Stimulated activated effector memory CD8-positive, alpha-beta T cell treated with anti-CD3 and anti-CD28 coated beads, Interleukin-12 subunit alpha, Interleukin-12 subunit beta, amount 100 ng/mL, for 72 hours (primary cell): ENCODE measurements at regions not wholly inside any gene's neighbourhood (a gene's known extent, or its start where the extent isn't known, plus 50 kb on each side); places are given as distances from the start of the nearest gene placed in this dataset.

ENCODE experiments used
- ATAC-seq: fragments of 150-1000 bp; cut with Tn5 transposase; 2 replicates; pipeline ENCODE4 v1.10.0; 2021
- DNase-seq, 2 donors: peaks; one replicate each; pipeline ENCODE4 v3.0.0; 2021 to 2022; ENCODE audit warnings: low spot score in 2 of 2
- H3K27ac Mint-ChIP-seq: one replicate; pipeline ENCODE4 v1.8.0; 2022; ENCODE audit warnings: mild to moderate bottlenecking, mixed read lengths
- H3K36me3 Mint-ChIP-seq: one replicate; pipeline ENCODE4 v1.8.0; 2022; ENCODE audit warnings: mild to moderate bottlenecking, mixed read lengths
- H3K4me1 Mint-ChIP-seq: one replicate; pipeline ENCODE4 v1.8.0; 2022; ENCODE audit warnings: mixed read lengths
- H3K4me3 Mint-ChIP-seq: one replicate; pipeline ENCODE4 v1.8.0; 2022; ENCODE audit warnings: mild to moderate bottlenecking, mixed read lengths
- H3K9me3 Mint-ChIP-seq: one replicate; pipeline ENCODE4 v1.8.0; 2022; ENCODE audit warnings: mixed read lengths

DNA sequence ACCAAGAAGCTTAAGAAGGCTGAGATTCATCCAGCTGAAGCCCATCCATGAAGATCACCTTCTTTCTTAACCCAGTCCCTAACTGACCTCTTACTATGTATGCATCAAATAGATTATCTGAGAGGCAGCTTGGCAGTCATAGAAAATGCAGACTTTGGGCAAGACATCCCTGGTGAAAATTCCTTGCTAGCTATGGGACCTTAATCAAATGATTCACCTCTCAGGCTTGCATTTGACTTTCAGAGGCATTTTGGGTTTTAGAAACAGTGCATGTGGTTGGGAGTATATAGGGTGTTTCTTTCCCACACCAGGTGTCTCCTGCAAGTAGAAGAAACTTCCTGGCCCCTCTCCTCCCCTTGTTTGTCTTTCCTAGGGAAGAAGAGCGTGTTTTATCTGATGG is 188.5 kb upstream of the ISX start:
- peaks cover 2% of the 10 kb centered on the region for H3K9me3 Mint-ChIP-seq
- H3K36me3 Mint-ChIP-seq: no peaks in the 10 kb centered on the region
- no peaks in the 10 kb centered on the region for H3K4me1 Mint-ChIP-seq
- ATAC-seq (no peak), DNase-seq (no peak)
- no peak overlapping the region for H3K27ac Mint-ChIP-seq
- no peak overlapping the region for H3K4me3 Mint-ChIP-seq

DNA sequence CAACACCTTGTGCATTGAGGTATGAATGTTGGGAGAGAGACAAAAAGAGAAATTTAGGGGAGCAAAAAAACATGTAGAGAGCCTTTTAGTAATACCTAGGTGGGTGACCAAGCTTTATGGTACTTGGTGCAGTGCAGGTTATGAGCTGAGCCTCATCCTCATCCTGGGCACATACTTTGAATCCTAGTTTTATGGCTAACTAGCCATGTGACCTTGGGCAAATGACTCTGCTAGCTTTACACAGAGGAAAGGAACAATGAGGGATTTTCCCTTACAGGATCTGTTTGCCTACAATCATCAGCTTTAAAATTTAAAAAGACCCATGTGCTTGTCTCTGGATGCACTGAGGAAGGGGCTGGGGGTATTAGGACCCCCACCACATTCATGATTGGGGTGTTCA is 187.8 kb upstream of the ISX start:
- Mint-ChIP-seq H3K9me3 (no peaks in the 10 kb centered on the region), H3K4me3 (no peak overlapping the region), H3K4me1 (no peaks in the 10 kb centered on the region), H3K27ac (no peak overlapping the region), H3K36me3 (no peaks in the 10 kb centered on the region)
- no peak for DNase-seq
- ATAC-seq: no peak

DNA sequence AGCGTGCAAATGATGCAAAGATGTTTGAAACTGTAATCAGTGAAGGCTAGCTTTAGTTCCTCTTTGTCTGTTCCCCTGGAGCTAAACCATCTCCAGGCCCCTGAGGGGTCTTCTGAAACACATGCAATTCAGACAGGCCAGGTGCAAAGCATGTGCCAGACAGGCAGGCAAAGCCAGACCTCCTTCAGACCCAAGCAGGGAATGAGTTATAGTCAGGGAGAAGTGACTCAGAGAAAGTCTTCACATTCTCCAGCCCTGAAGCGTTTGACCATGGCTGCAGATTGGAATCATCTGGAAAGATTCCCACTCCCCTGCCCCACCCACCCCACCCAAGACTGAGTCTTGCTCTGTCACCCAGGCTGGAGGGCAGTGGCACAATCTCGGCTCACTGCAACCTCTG is 187.0 kb upstream of the ISX start:
- no peaks in the 10 kb centered on the region for H3K36me3 Mint-ChIP-seq
- no peak overlapping the region for H3K4me3 Mint-ChIP-seq
- no peaks in the 10 kb centered on the region for H3K4me1 Mint-ChIP-seq
- H3K9me3 Mint-ChIP-seq: no peaks in the 10 kb centered on the region
- ATAC-seq (no peak), DNase-seq (no peak)
- no peak overlapping the region for H3K27ac Mint-ChIP-seq

DNA sequence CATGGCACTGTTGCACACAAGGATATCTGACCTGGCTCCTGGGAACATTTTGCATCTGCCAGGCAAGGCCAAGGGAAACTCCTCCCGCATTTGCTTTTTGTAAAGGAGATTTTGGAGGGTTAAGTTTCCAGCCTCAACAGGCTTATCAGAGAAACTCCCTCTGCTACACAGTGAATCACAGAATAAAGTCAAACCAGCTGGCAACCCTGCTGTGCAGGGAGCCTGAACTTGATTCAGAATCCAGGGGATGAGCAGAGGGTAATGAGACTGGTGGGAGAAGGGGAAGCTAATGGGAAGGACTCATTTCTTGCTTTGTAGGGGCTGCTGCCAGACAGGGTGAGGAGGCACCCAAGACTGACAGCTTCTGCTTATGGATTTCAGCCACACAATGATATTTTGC is 185.3 kb upstream of the ISX start:
- Mint-ChIP-seq H3K36me3 (no peaks in the 10 kb centered on the region), H3K9me3 (no peaks in the 10 kb centered on the region), H3K4me3 (no peak overlapping the region), H3K4me1 (no peaks in the 10 kb centered on the region), H3K27ac (no peak overlapping the region)
- DNase-seq (no peak), ATAC-seq (no peak)

DNA sequence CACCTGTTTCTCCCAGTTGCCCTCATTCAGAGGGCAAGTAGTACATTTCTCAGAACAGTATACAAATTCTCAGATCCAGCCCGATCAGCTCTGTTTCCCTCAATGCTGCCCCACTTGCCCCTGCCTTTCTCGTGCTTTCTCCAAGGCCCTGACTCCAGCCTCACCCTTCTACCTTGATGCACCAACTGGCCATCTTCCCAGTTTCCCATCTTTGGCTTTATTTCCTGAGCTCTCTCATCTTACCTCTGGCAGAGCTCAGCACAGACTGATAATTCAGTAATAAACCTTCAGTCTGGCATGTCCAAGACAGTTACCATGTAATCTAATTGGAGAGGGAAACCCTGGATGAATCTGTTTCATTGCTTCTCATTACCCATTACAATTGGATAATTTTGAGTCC is 184.5 kb upstream of the ISX start:
- Mint-ChIP-seq H3K4me3 (no peak overlapping the region), H3K9me3 (no peaks in the 10 kb centered on the region), H3K36me3 (no peaks in the 10 kb centered on the region), H3K4me1 (no peaks in the 10 kb centered on the region), H3K27ac (no peak overlapping the region)
- DNase-seq (no peak), ATAC-seq (no peak)

DNA sequence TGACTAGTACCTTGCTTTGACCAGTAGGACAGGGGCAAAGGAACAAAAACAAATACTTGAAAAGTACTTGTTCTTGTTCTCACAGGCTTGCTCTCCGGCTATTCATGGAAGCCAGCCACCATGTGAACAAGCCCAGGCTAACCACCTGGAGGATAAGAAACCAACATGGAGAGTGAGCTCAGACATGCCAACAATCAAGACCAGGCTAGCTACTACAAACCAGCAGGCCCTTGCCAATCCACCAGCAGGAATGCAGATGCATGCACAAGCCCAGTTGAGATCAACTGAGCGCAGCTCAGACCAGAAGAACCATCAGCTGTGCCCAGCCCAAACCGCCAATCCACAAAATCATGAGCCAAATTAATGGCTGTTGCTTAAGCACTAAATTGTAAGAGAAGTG is 180.1 kb upstream of the ISX start:
- DNase-seq: no peak
- Mint-ChIP-seq H3K36me3 (no peaks in the 10 kb centered on the region), H3K4me1 (no peaks in the 10 kb centered on the region), H3K4me3 (no peak overlapping the region), H3K27ac (no peak overlapping the region), H3K9me3 (peaks cover 4% of the 10 kb centered on the region)
- ATAC-seq: no peak

DNA sequence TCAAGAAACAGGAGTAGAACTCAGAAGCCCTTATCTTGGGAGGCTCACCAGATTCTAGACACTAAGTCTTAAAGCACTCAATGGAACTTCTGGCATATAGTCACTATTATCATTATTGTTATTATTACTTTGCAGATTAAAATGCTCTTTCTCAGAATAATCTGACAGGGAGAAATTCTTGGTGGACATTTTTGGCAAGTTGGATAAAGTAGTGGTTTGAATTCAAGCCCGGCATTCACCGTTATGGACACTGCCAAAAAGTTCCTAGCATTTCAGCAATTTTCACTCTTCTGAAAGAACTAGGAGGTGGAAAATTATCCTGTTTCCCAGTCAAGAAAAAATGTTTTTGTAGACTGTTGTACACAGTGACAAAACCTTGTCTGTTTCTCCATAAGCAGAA is 179.6 kb upstream of the ISX start:
- ATAC-seq: no peak

DNA sequence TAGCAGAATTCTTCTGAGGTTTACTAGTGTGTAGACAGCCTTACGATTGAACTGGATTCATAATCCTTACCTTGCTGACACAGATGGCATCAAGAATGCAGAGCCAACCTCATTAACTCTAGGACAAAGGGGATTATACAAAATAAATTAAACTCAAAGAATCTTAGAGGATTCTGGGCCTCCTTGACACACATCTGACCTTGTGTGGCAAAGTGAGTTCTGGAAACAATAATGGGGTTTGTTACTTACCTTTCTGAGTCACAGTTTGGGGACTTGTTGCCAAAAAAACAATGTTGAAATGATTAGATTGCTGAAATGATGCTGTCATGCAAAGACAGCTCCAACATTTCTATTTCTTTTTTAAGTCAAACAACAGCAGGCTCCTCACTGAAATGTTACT is 179.1 kb upstream of the ISX start:
- no peaks in the 10 kb centered on the region for H3K4me1 Mint-ChIP-seq
- ATAC-seq (no peak), DNase-seq (no peak)
- no peak overlapping the region for H3K27ac Mint-ChIP-seq
- H3K4me3 Mint-ChIP-seq: no peak overlapping the region
- peaks cover 6% of the 10 kb centered on the region for H3K9me3 Mint-ChIP-seq
- no peaks in the 10 kb centered on the region for H3K36me3 Mint-ChIP-seq

More for the DNA sequence above, 179.6 kb upstream of the ISX start:
- DNase-seq: no peak
- no peaks in the 10 kb centered on the region for H3K4me1 Mint-ChIP-seq
- H3K36me3 Mint-ChIP-seq: no peaks in the 10 kb centered on the region
- H3K9me3 Mint-ChIP-seq: peaks cover 6% of the 10 kb centered on the region
- no peak overlapping the region for H3K4me3 Mint-ChIP-seq
- no peak overlapping the region for H3K27ac Mint-ChIP-seq

DNA sequence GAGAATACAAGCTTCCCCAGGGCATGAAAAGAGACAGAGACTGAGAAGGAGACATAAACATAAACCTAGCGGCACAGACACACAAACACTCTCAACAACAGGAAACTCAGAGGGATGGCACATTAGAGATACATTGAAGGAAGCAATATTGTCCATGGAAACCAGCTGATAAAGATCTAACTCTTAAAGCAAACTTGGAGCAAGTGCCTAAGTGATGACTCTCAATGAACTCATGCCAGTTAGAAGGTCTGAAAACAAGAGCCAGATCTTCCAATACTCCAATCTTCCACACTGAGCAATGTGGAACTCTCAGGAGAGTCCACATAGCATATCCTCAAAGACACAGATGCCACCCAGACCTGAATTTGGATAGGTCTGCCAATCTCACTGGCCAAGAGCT is 168.8 kb upstream of the ISX start:
- Mint-ChIP-seq H3K4me1 (no peaks in the 10 kb centered on the region), H3K4me3 (no peak overlapping the region), H3K36me3 (no peaks in the 10 kb centered on the region), H3K27ac (no peak overlapping the region), H3K9me3 (no peaks in the 10 kb centered on the region)
- DNase-seq (no peak), ATAC-seq (no peak)

DNA sequence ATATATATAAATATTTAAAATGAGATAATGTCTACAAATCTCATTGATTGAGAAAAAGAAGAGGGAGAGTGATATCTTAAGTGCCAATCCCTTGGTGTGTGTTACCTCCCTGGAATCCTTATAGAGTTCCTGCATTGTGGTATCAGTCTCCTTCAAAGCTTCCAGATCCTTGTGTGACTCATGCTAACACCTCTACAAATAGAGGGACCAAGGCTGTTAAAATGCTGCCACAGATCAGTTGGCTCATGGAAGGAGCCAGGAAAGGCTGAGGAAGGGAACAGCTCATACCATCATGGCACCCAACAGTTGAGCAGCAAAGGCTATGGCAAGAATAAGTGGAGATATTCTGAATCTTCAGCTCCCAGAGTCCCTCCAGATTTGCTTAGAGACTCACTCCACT is 163.6 kb upstream of the ISX start:
- no peak for ATAC-seq
- Mint-ChIP-seq H3K9me3 (no peaks in the 10 kb centered on the region), H3K4me1 (no peaks in the 10 kb centered on the region), H3K27ac (no peak overlapping the region), H3K4me3 (no peak overlapping the region), H3K36me3 (no peaks in the 10 kb centered on the region)
- DNase-seq: no peak

DNA sequence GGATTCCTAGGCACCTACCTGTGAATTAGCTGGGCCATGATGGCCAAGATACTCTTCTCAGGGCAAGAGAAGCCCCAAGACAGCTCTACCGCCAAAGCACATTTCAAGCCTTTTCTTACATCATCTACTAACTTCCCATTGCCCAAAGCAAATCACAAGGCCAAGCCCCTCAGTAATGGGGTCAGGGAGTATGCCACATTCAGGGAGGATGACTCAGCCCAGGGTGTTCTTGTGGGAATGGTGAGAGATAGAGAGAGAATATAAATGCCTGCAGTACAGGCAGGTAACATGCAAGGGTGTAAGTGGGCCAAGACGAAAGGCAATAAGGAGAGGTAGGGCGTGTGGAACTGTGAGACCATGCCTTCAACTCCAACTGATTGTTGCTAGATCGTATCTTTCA is 162.5 kb upstream of the ISX start:
- H3K4me1 Mint-ChIP-seq: no peaks in the 10 kb centered on the region
- ATAC-seq (no peak), DNase-seq (no peak)
- H3K9me3 Mint-ChIP-seq: no peaks in the 10 kb centered on the region
- H3K4me3 Mint-ChIP-seq: no peak overlapping the region
- H3K27ac Mint-ChIP-seq: no peak overlapping the region
- H3K36me3 Mint-ChIP-seq: no peaks in the 10 kb centered on the region

DNA sequence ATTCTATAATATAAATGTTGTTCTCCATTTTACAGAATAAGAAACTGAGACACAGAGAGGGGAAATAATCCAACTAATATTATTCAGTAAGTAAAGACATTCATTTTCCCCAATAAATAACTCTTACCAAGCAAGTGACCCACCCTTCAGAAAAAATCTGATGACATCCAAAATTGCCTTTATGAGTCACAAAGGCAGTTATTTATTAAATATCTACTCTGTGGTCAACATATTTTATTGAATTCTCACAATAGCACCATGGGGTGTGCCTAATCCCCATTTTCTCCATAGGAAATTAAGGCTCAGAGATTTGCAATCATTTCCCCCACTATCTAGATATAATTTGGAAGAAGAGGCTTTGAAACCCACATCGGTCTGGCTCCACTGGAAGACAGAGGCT is 161.5 kb upstream of the ISX start:
- ATAC-seq (no peak), DNase-seq (no peak)
- Mint-ChIP-seq H3K9me3 (no peaks in the 10 kb centered on the region), H3K36me3 (no peaks in the 10 kb centered on the region), H3K4me3 (no peak overlapping the region), H3K4me1 (no peaks in the 10 kb centered on the region), H3K27ac (no peak overlapping the region)

DNA sequence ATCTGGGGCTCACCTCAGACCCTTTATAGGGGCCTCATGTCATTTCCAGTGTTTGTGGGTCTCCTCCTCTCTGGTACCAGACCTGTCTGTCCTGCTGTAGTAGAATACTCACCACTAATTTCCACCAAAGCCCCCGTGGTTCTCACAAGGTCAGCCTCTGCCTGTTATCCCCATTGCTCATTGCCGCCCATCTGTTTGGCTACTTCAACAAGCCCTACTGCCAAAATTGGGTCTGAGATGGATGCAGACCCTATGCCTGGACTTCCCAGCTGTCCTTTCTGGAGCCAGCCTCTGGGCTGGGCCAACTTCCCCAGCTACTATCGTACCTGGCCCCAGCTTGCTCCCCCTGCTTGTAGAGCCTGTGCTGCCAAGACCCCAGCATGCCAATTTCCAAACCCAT is 152.1 kb upstream of the ISX start:
- Mint-ChIP-seq H3K4me1 (no peaks in the 10 kb centered on the region), H3K9me3 (no peaks in the 10 kb centered on the region), H3K4me3 (no peak overlapping the region), H3K36me3 (no peaks in the 10 kb centered on the region), H3K27ac (no peak overlapping the region)
- no peak for DNase-seq
- ATAC-seq: no peak

DNA sequence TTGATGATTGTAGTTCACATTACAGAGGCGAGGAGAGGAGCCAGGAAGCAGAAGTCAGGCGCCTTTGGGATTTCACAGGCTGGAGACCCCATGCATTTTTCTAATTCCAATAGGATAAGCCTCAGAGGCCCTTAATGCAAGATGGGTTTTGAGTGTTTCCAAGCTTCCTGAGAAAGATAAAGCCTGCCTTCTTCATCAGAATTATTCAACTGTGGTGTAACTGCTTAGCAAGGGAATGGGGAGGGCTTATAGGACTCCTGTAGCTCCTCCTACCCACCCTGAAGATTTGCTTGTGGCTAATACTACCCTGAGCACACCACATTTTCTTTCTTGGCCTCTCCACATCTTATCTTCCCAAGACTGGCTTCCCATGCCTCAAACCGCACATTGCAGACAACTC is 151.1 kb upstream of the ISX start:
- H3K4me1 Mint-ChIP-seq: no peaks in the 10 kb centered on the region
- ATAC-seq (no peak), DNase-seq (no peak)
- H3K9me3 Mint-ChIP-seq: no peaks in the 10 kb centered on the region
- H3K36me3 Mint-ChIP-seq: no peaks in the 10 kb centered on the region
- no peak overlapping the region for H3K27ac Mint-ChIP-seq
- H3K4me3 Mint-ChIP-seq: no peak overlapping the region

DNA sequence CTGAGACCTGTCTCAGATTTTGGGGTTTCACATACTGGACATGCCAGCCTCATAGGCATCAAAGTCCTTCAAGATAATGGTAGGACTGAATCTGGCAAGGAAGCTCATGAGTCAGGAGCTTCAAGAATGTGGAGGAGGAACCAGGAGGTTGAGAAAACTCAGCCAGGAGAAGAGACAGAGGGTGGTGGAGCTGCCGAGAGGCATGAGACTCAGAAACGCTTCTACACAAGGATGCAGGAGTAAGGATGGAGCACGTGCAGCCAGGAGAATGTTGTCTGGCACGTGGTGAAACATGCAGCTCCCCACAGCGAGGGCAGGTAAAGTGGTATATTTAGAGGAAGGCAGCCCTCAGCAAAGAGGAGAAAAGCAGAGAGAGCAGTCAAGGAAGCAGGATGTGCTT is 148.7 kb upstream of the ISX start:
- H3K9me3 Mint-ChIP-seq: no peaks in the 10 kb centered on the region
- DNase-seq (no peak), ATAC-seq (no peak)
- H3K36me3 Mint-ChIP-seq: no peaks in the 10 kb centered on the region
- no peaks in the 10 kb centered on the region for H3K4me1 Mint-ChIP-seq
- H3K27ac Mint-ChIP-seq: no peak overlapping the region
- H3K4me3 Mint-ChIP-seq: no peak overlapping the region

DNA sequence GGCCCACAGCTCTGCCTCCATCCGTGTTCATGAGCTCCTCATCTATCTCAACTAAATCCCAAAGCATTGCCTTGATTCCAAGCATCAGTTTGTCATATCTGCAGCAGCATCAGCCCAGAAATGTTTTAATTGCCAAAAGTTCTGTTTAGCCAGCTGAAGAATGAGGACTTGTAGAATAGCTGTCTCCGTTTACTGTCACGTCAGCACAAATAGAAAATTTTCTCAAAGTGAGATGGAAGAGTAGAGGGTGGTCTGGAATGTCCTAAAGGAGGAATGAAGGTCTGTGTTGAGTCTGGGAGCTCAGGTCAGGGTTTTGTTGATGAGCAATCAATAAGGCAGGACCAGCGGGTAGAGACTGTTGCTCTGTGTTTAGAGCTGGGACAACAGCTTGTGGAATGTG is 134.9 kb upstream of the ISX start:
- H3K9me3 Mint-ChIP-seq: peaks cover 2% of the 10 kb centered on the region
- H3K27ac Mint-ChIP-seq: no peak overlapping the region
- no peaks in the 10 kb centered on the region for H3K4me1 Mint-ChIP-seq
- no peaks in the 10 kb centered on the region for H3K36me3 Mint-ChIP-seq
- DNase-seq (no peak), ATAC-seq (no peak)
- no peak overlapping the region for H3K4me3 Mint-ChIP-seq

DNA sequence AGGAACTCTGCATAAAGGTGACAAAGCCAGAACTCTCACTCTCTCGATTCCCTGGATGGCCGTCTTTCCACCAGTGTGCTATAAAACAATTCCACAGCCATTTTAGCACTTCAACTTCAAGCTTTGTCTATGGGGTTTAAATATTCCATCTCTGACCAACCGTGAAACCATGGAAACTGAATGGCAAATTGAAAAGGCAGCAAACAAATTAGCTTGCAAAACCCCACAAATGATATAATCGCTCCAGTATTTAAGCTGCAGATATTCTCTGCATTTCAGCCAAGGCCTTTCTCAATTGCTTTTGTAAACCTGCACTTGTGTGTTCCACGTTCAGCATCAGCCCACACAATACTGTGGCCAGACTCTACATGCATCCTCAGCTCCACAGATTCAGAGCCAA is 131.7 kb upstream of the ISX start:
- Mint-ChIP-seq H3K36me3 (no peaks in the 10 kb centered on the region), H3K27ac (no peak overlapping the region), H3K4me1 (no peaks in the 10 kb centered on the region), H3K9me3 (peaks cover 4% of the 10 kb centered on the region), H3K4me3 (no peak overlapping the region)
- DNase-seq: no peak
- no peak for ATAC-seq
